ENCODE measurements at regions not wholly inside any gene's neighbourhood (a gene's known extent, or its start where the extent isn't known, plus 50 kb on each side); places are given as distances from the start of the nearest gene placed in this dataset.

DNA sequence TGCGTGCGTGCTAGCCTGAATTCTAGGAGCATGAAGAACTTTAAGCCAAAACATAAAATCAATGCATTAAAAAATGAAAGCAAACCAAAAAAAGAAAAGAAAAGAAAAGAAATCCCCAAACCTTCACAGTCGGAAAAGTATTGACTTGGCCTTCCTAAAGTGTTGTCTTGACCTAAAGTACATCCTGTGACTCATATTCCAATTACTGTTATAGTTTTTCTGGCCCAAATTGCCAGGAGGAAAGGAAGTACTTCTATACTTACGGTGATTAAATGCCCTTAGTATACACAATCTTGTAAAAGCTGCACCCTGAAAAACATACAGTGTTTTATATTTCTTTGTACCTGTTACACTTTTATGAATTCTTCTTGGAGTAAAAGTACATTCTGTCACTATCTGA is 512.8 kb downstream of the ANKRD50 start:
- H3K4me3 Mint-ChIP-seq, result no peak overlapping the region
- no peaks in the 10 kb centered on the region for H3K4me1 Mint-ChIP-seq
- no peak overlapping the region for H3K27ac Mint-ChIP-seq
- no peaks in the 10 kb centered on the region for H3K27me3 Mint-ChIP-seq
- no peak for ATAC-seq
- no peaks in the 10 kb centered on the region for H3K36me3 Mint-ChIP-seq
- peaks cover 12% of the 10 kb centered on the region for H3K9me3 Mint-ChIP-seq

DNA sequence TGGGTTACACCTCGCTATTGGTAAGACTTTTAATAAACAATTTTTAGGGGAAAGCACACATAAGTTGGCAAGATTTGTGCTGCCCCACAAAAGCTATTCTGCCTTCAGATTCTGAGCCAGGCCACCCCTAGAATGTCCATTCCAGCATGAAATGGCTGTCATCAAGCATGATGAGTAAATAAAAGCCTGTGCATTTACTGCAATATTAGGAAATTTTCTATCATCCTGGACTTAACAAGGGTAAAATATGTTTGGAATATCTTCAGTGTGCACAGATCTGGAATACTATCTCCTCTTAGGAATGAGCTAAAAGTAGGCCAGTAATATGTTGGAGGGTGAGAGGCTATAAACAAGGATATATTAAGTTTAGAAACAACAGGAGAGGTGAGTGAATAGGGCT is 510.9 kb downstream of the ANKRD50 start:
- peaks cover 5% of the 10 kb centered on the region for H3K9me3 Mint-ChIP-seq

DNA sequence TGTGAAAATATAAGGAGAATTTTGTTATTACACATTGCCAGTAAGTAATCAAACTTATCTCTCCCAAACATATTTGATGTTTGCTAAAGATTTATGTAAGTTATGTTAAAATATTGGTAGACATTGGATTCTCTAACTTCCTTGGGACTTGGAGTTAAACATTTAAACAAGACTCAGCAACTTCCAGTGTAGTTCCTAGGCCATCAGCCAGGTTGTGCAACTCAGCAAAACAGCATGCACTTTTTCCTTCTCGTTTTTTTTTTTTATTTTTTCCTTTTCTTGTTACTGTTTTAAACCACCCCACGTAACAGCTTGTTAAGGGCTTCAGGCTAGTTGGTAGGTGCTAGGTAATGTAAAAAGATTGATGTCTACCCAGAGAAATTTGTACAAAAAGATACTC is 510.4 kb downstream of the ANKRD50 start:
- Mint-ChIP-seq H3K36me3 (no peaks in the 10 kb centered on the region), H3K4me3 (no peak overlapping the region), H3K27ac (no peak overlapping the region), H3K9me3 (peaks cover 4% of the 10 kb centered on the region), H3K4me1 (no peaks in the 10 kb centered on the region), H3K27me3 (no peaks in the 10 kb centered on the region)
- ATAC-seq, result no peak

More for the DNA sequence above, 510.9 kb downstream of the ANKRD50 start:
- Mint-ChIP-seq H3K4me3 (no peak overlapping the region), H3K4me1 (no peaks in the 10 kb centered on the region), H3K27me3 (no peaks in the 10 kb centered on the region), H3K27ac (no peak overlapping the region), H3K36me3 (no peaks in the 10 kb centered on the region)
- ATAC-seq, result no peak

DNA sequence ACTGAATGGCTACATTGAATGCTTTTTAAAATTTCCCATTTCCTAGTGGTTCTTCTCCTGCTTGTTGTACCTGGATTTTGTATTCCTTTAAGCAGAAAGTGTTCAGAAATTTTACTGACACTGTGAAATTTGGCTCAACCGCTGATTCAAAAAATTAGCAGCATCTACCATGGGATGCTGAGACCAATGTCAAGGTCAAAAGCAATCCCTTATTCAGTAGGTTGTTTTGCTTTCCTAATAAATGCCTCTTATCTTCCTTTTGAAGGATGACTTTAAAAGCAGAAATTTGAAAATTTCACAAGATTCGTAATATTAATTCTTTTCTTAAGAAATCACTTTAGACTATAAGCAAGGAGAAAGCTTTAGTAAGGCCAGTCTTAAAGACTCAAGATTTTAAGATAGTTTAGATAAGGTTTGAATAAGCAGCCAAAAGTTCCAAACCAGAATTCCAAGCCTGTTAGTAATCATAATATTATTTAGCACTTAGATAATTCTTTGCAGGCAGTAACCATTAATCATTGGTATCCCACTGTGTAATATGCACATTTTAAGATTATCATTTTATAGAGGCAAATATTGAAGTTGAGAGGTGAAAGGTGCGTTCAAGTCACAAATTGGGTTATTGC is 508.8 kb downstream of the ANKRD50 start:
- Mint-ChIP-seq H3K4me1 (no peaks in the 10 kb centered on the region), H3K27ac (no peak overlapping the region), H3K9me3 (peaks cover 4% of the 10 kb centered on the region), H3K36me3 (no peaks in the 10 kb centered on the region), H3K27me3 (no peaks in the 10 kb centered on the region), H3K4me3 (no peak overlapping the region)
- no peak for ATAC-seq

DNA sequence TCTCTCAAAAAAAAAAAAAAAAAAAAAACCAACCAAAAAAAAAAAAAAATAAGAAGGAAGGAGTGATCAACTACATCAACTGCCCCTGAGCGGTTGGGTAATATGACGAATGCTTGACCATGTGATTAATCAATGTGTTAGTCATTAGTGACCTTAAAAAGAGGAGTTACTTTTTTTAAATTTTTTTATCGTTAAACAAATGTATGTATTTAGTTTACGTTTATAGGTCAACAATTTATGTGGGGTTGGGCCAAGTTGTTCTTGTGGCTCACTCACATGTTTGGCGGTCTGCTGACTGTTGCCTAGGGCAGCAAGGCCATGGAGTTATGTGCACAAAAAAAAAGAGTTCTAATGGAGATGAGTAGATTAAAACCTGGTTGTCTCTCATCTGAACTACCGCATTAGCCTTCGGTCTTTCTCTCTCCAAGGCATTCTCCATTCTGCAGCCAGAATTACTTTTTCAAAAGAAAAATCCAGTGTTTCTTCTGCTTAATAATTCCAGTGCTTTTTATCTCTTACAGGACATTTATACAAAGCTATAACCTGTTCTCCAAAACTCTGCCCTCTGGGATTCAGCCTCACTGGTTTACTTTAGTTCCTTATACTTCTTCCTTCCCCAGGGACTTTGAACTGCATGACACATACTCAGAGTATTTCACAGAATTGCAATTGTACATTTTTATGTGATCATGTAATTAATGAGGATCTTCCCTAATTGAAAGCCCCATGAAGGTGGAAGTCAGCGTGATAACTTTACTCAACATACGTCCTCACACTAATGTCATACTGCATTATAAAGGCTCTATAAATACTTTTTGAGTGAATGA is 505.5 kb downstream of the ANKRD50 start:
- no peak overlapping the region for H3K27ac Mint-ChIP-seq
- H3K4me3 Mint-ChIP-seq, result no peak overlapping the region
- peaks cover 4% of the 10 kb centered on the region for H3K9me3 Mint-ChIP-seq
- H3K4me1 Mint-ChIP-seq, result no peaks in the 10 kb centered on the region
- H3K36me3 Mint-ChIP-seq, result no peaks in the 10 kb centered on the region
- no peak for ATAC-seq
- H3K27me3 Mint-ChIP-seq, result no peaks in the 10 kb centered on the region

DNA sequence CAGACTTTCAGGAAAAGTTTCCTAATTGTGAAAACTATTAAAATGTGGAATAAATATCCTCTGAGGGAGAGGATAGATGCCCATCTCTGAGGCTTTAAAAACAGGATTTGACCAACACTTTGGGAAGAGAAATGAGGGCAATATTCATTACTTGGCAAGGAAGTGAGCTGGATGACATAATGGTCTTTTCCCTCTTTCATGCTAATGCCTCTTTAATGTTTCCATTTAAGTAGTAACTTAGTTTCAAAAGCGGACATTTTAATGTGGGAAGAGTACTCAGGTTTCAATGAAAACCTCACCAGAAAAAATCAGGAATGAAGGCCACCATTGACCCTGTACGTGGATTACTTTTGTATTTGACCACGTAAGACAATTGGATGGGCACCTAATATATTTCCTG is 503.3 kb downstream of the ANKRD50 start:
- Mint-ChIP-seq H3K27me3 (no peaks in the 10 kb centered on the region), H3K4me3 (no peak overlapping the region), H3K4me1 (no peaks in the 10 kb centered on the region), H3K9me3 (peaks cover 4% of the 10 kb centered on the region), H3K36me3 (no peaks in the 10 kb centered on the region), H3K27ac (no peak overlapping the region)
- no peak for ATAC-seq

DNA sequence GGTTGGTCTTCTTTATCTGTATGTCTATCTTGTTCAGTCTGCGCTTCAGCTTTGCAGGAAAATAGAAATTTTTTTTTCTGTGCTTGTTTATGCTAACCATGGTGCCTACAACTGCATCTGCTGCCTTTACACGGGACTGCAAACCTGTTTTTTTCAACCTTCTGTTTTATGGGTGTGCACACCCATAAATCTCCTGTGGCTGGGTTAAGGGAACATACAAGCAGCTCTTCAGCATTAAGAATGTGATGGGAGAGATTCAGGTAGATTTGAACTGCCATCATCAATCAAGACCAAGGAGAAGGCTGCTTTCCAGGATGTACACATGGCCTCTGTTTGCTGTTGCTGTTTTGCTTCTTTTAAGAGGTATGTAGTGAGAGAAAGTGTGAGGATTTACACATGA is 502.9 kb downstream of the ANKRD50 start:
- no peaks in the 10 kb centered on the region for H3K4me1 Mint-ChIP-seq
- peaks cover 4% of the 10 kb centered on the region for H3K9me3 Mint-ChIP-seq
- no peak overlapping the region for H3K27ac Mint-ChIP-seq
- H3K36me3 Mint-ChIP-seq, result no peaks in the 10 kb centered on the region
- no peaks in the 10 kb centered on the region for H3K27me3 Mint-ChIP-seq
- ATAC-seq, result no peak
- no peak overlapping the region for H3K4me3 Mint-ChIP-seq

DNA sequence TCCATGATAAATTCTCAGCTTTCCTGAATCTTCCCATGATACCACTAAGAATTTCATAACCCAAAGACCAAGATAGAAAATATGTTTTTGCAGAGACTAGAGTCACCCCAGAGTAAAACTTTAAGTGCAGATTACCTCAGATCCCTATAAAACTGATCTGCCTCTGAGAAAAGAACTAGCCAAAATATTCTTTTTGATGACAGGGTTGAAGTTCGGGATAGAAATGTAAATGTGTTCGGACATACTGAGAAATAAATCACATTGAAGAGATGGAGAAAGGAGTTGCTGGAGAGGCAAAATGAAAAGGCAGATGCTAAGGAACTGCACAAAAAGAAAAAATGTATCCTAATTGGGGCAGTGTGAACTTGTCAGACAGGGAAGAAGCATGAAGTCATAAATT is 501.8 kb downstream of the ANKRD50 start:
- ATAC-seq, result no peak
- Mint-ChIP-seq H3K27ac (no peak overlapping the region), H3K4me1 (no peaks in the 10 kb centered on the region), H3K27me3 (no peaks in the 10 kb centered on the region), H3K36me3 (no peaks in the 10 kb centered on the region), H3K4me3 (no peak overlapping the region), H3K9me3 (peaks cover 4% of the 10 kb centered on the region)

DNA sequence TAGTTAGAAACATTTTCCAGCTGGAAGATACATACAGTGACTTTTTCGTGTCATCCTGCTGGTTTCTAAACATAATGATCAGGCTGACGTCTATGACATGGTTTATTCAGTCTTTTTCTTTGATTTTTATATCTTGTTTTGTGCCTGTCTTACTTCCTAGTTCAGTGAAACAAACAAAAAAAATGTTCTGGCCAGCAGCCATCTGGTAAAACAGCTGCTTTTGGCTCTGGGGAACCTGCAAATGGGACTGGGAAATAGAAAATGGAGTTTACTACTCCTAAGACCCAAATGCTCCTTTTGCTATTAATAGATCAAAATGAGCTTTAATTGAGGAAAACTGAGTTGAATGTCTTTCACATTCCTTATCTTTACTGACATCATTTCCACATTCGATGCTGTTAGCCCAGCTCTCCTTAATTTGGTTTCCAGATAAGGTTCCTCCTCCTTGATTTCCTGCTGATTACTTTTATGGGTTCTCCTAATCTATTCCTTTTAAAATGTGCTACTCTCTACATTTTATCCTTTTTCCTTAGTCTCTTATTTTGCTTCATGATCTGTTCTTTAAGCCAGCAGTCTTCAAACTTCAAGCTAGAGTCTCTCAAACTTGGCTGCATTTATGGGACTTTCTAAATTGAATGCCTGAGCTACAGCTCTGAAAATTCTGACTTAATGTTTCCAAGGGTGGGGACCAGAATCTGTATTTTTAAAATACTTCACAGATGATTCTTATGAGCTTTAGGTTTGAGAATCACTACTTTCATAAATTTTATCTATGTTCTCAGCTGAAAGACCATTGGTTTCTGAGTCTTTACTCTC is 499.5 kb downstream of the ANKRD50 start:
- H3K27me3 Mint-ChIP-seq, result no peaks in the 10 kb centered on the region
- ATAC-seq, result no peak
- H3K4me3 Mint-ChIP-seq, result no peak overlapping the region
- H3K27ac Mint-ChIP-seq, result no peak overlapping the region
- no peaks in the 10 kb centered on the region for H3K9me3 Mint-ChIP-seq
- H3K4me1 Mint-ChIP-seq, result no peaks in the 10 kb centered on the region
- no peaks in the 10 kb centered on the region for H3K36me3 Mint-ChIP-seq

DNA sequence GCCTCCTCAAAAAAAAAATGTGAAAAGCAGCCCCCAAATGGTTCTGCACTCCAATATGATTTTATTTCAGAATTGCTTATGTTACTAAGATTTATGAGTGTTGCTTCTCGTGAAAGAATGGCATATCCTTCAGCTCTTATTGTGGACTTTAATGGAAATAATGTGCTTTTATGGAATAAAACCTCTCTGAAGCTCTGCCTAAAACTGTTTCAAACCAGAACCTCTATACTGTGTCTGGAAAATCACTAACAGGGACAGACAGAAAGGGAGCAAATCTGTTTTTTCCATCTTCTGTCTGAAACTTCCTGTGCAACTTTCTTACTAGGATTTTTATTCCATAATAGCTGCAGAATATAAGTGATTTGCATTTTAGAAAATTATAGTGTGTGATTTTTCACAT is 493.1 kb downstream of the ANKRD50 start:
- H3K9me3 Mint-ChIP-seq, result no peaks in the 10 kb centered on the region
- no peaks in the 10 kb centered on the region for H3K36me3 Mint-ChIP-seq
- H3K4me1 Mint-ChIP-seq, result no peaks in the 10 kb centered on the region
- no peak overlapping the region for H3K4me3 Mint-ChIP-seq
- no peak for ATAC-seq
- H3K27me3 Mint-ChIP-seq, result no peaks in the 10 kb centered on the region
- no peak overlapping the region for H3K27ac Mint-ChIP-seq

DNA sequence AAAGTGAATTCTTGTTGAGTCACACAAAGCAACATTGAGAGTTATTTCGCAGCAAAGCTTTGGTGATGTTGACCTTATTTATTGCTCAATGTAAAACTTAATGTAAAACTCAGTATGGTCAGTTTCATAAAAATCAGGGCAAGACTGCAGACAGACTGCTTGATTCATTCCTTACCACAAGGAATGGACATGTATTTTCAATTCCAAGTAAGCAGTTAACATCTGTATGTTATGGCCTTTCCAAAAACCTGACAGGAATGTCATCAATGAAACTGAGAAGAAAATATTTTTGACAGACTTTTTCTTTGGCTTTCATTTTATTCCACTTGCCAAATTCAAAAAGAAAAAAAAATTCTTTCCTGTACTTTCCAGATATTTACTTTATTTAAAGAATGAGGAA is 488.3 kb downstream of the ANKRD50 start:
- H3K4me1 Mint-ChIP-seq, result no peaks in the 10 kb centered on the region
- no peak for ATAC-seq
- no peaks in the 10 kb centered on the region for H3K27me3 Mint-ChIP-seq
- H3K4me3 Mint-ChIP-seq, result no peak overlapping the region
- no peak overlapping the region for H3K27ac Mint-ChIP-seq
- no peaks in the 10 kb centered on the region for H3K36me3 Mint-ChIP-seq
- H3K9me3 Mint-ChIP-seq, result peaks cover 13% of the 10 kb centered on the region

DNA sequence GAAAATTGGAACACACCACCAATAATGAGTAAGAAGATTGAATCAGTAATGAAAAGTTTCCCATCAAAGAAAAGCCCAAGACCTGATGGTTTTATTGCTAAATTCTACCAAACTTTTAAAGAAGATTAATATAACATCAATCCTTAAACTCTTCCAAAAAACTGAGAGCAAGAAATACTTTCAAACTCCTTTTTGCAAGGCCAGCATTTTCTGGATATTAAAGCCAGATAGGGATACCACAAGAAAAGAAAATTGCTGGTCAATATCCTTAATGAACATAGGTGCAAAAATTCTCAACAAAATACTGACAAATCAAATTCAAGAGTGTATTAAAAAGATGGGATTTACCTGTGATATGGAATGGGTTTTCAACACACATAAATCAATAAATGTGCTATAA is 484.6 kb downstream of the ANKRD50 start:
- Mint-ChIP-seq H3K27me3 (no peaks in the 10 kb centered on the region), H3K4me3 (no peak overlapping the region), H3K9me3 (peaks cover 13% of the 10 kb centered on the region), H3K4me1 (no peaks in the 10 kb centered on the region), H3K27ac (no peak overlapping the region), H3K36me3 (no peaks in the 10 kb centered on the region)
- no peak for ATAC-seq

DNA sequence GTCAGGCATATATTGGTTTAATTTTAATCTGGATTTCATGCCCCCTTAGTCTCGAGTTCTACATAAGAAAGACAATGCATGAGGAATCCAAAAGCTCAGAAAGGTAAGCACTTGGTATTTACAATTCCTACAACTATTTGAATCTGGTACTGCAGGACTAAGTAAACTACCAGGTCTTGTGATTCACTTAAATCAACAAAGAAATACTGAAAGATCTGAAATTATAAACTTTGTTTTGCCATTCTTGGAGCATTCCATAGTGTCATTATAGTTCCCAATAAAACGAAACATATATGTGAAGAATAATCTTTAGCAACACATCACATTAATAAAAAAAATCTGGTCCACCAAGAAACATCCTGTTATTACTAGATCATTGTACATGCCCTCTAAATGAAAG is 482.3 kb downstream of the ANKRD50 start:
- no peaks in the 10 kb centered on the region for H3K27me3 Mint-ChIP-seq
- ATAC-seq, result no peak
- H3K9me3 Mint-ChIP-seq, result peaks cover 10% of the 10 kb centered on the region
- H3K4me3 Mint-ChIP-seq, result no peak overlapping the region
- H3K36me3 Mint-ChIP-seq, result no peaks in the 10 kb centered on the region
- H3K4me1 Mint-ChIP-seq, result no peaks in the 10 kb centered on the region
- no peak overlapping the region for H3K27ac Mint-ChIP-seq

DNA sequence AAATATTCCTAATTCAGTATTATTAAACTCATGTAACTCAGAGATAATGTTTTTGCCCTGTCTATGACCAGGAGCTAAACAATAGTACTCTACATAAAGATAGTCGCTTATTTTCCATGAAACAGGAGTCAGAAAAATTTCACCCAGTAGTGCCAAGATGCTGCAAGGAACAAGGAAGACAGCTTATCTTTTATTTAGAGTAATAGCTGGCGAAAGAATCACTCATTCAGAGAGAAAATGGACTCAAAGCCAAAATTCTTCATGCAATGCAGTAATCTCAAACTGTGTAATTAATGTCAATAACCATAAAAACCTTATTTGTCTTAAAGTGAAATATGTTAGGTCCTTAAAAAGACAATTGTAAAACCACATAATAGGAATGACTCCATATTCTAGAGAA is 477.8 kb downstream of the ANKRD50 start:
- H3K36me3 Mint-ChIP-seq, result no peaks in the 10 kb centered on the region
- ATAC-seq, result no peak
- no peaks in the 10 kb centered on the region for H3K4me1 Mint-ChIP-seq
- no peak overlapping the region for H3K4me3 Mint-ChIP-seq
- no peak overlapping the region for H3K27ac Mint-ChIP-seq
- no peaks in the 10 kb centered on the region for H3K9me3 Mint-ChIP-seq
- no peaks in the 10 kb centered on the region for H3K27me3 Mint-ChIP-seq

DNA sequence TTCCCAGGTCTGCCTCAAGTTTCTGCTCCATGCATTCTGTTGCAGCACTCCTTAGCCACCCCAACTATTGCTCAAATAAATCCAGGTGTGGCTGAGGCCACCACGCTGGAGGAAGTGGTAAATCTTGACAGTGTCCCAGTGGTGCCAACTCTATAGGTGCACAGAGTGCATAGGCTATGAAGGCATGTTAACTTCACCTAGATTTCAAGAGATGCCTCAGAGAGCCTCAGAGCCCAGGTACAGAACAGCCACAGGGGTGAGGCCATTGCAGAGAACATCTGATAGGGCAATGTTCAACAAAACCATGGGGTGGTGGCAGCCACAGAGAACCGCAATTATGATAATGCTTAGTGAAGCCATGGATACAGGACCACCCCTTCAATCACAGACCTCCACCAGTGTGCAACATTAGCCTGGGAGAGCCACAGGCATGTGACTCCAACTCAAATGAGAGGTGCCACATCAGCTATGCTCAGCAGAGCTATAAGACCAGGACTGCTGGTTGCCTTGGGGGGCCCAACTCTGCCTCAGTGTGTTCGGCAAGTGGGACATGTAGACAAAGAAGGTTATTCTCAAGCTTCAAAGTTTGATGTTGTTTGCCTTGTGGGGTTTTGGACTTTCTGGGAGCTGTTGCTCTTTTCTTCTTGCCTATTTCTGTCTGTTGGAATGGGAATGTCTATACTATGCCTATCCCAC is 468.7 kb downstream of the ANKRD50 start:
- H3K27ac Mint-ChIP-seq, result no peak overlapping the region
- no peaks in the 10 kb centered on the region for H3K4me1 Mint-ChIP-seq
- no peaks in the 10 kb centered on the region for H3K36me3 Mint-ChIP-seq
- no peaks in the 10 kb centered on the region for H3K27me3 Mint-ChIP-seq
- peaks cover 9% of the 10 kb centered on the region for H3K9me3 Mint-ChIP-seq
- H3K4me3 Mint-ChIP-seq, result no peak overlapping the region
- peak; percentile 58 for ATAC-seq

All from stimulated activated memory B cell treated with anti-CD40 and anti-IgM and Interleukin-4, amounts not matched to agents 10 μg/mL and 1 μg/mL and 100 μg/mL, for 72 hours (primary cell).